Esophagus muscularis mucosa (tissue), 3 donors: ENCODE measurements at regions not wholly inside any gene's neighbourhood (a gene's known extent, or its start where the extent isn't known, plus 50 kb on each side); places are given as distances from the start of the nearest gene placed in this dataset.

Experiments used
- POLR2A ChIP-seq: fragments of 450-650 bp; IDR thresholded peaks from one replicate; pipeline ENCODE4 v1.6.1; 2017; ENCODE audit warnings: antibody characterized with exemption, moderate library complexity, mild to moderate bottlenecking, low read depth
- POLR2AphosphoS5 ChIP-seq, 2 donors: sonication (generic); formaldehyde crosslinking; IDR thresholded peaks; one replicate each; pipeline ENCODE4 v1.6.1; 2017; ENCODE audit warnings: antibody characterized with exemption in 2 of 2
- TF ChIP-seq, protein P1 (sequence below), 3 experiments: fragments of 200-600 bp in 2 of 3; fragments of 450-650 bp in 1 of 3; sonication (generic) in 2 of 3; IDR thresholded peaks; one replicate each; pipeline ENCODE4 v1.5.1; 2017 to 2019; ENCODE audit warnings: antibody characterized with exemption in 3 of 3, mild to moderate bottlenecking in 2 of 3, moderate library complexity in 1 of 3

DNA sequence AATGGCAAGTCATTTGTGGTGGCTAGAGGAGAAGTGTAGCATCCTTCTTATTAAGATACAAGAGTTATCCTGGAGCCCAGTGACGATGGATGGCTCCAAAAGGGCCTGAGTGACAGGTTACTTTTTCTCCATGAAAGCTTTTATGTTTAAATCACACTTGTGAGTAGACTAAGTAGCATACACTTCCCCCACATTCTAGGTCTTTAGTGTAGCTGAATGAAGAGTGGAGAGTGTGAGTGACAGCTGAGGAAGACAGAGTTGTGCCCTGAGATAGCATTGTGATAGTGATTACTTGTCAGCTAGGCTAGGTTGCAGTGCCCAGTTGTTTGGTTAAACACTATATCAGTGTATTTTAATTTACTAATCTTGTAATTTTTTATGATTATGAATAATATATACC is 337.8 kb downstream of the TENT4A start:
- TF ChIP-seq, protein P1, sequence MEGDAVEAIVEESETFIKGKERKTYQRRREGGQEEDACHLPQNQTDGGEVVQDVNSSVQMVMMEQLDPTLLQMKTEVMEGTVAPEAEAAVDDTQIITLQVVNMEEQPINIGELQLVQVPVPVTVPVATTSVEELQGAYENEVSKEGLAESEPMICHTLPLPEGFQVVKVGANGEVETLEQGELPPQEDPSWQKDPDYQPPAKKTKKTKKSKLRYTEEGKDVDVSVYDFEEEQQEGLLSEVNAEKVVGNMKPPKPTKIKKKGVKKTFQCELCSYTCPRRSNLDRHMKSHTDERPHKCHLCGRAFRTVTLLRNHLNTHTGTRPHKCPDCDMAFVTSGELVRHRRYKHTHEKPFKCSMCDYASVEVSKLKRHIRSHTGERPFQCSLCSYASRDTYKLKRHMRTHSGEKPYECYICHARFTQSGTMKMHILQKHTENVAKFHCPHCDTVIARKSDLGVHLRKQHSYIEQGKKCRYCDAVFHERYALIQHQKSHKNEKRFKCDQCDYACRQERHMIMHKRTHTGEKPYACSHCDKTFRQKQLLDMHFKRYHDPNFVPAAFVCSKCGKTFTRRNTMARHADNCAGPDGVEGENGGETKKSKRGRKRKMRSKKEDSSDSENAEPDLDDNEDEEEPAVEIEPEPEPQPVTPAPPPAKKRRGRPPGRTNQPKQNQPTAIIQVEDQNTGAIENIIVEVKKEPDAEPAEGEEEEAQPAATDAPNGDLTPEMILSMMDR (IDR thresholded peaks at IDR 0.05) = no peak
- no peak for TF ChIP-seq POLR2A
- TF ChIP-seq POLR2AphosphoS5 (IDR thresholded peaks at IDR 0.05) = no peak
